GM12873 (cell line): ENCODE measurements at regions not wholly inside any gene's neighbourhood (a gene's known extent, or its start where the extent isn't known, plus 50 kb on each side); places are given as distances from the start of the nearest gene placed in this dataset.

Experiments
- TF ChIP-seq, protein P1 (sequence below): IDR thresholded peaks from 2 replicates; pipeline ENCODE4 v1.5.1; 2012; ENCODE audit warnings: low read depth, mild to moderate bottlenecking, moderate library complexity, low read length, control low read depth; ENCODE audit not compliant: insufficient read depth; ENCODE audit errors: missing control alignments

DNA sequence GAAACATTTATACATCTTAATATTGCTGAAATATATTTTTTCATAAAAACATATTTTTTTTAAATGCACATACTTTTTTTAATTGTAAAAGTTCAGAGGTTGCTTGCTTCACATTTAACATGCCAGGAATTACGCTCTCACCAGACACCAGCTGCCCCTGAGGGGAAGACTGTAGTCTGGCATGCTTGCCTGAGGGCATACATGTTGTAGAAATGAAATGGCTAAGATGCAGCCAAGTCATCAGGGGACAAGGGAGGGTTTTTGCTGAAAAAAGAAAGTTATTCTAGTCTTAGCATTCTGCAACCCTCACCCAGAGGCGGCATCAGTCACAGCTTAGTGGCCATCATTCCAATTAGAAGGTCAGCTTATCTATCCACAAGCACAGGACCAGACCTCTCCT, 426.7 kb upstream of the FTMT start:
- TF ChIP-seq, protein P1, sequence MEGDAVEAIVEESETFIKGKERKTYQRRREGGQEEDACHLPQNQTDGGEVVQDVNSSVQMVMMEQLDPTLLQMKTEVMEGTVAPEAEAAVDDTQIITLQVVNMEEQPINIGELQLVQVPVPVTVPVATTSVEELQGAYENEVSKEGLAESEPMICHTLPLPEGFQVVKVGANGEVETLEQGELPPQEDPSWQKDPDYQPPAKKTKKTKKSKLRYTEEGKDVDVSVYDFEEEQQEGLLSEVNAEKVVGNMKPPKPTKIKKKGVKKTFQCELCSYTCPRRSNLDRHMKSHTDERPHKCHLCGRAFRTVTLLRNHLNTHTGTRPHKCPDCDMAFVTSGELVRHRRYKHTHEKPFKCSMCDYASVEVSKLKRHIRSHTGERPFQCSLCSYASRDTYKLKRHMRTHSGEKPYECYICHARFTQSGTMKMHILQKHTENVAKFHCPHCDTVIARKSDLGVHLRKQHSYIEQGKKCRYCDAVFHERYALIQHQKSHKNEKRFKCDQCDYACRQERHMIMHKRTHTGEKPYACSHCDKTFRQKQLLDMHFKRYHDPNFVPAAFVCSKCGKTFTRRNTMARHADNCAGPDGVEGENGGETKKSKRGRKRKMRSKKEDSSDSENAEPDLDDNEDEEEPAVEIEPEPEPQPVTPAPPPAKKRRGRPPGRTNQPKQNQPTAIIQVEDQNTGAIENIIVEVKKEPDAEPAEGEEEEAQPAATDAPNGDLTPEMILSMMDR: no peak

DNA sequence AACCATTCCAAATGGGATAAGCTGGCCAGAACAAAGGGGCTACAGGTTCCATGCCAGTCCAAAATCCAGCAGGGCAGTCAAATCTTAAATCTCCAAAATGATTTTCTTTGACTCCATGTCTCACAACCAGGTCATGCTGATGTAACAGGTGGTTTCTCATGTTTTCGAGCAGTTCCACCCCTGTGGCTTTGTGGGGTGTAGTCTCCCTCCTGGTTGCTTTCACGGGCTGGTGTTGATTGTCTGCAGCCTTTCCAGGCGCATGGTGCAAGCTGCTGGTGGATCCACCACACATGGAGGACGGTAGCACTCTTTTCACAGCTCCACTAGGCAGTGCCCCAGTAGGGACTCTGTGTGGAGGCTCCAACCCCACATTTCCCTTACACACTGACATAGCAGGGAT, 425.5 kb upstream of the FTMT start:
- TF ChIP-seq, protein P1: no peak

DNA sequence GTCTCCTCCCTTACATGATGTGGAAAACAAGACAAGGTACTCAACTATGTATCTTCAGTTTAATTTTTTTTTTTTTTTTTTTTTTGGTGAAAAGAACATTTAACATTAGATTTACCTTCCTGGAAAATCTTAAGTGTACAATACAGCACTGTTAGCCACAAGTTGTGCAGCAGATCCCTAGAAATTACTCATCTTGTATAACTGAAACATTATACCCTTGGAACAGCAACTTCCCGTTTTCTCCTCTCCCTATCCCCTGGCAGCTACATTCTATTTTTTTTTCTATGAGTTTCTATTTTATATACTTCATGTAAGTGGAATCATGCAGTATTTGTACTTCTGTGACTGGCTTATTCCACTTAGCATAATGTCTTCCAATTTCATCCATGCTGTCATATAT, 421.9 kb upstream of the FTMT start:
- TF ChIP-seq, protein P1: no peak

DNA sequence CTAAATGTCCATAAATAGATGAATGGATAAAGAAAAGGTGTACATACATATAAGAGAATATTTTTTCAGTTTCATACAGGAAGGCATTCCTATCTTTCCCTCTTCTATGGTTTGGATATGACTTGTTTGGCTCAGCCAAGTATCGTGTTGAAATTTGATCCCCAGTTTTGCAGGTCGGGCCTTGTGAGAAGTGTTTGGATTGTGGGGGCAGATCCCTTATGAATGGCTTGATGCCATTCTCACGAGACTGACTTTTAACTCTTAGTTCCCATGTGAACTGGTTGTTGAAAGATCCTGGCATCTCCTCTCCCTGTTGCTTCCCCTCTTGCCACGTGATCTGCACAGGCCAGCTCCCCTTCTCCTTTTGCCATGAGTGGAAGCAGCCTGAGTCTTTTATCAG, 421.1 kb upstream of the FTMT start:
- TF ChIP-seq, protein P1: no peak

DNA sequence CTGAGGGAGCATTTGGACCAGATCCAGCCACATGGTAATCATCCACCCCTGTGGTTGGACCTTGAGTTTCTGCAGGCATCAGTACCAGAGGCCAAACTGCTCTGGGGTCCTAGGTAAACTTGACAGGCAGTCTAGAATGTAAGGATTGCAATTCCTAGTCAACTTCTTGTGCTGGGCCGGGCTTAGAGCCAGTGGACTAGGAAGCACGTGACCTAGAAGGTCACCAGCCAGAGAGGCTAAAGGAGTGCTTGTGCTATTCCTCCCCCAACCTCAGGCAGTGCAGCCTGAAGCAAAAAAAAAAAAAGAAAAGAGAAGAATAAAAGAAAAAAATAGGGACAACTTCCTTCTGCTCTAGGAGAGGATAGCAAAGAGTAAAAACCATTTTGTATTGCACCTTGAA, 406.2 kb upstream of the FTMT start:
- TF ChIP-seq, protein P1: no peak

DNA sequence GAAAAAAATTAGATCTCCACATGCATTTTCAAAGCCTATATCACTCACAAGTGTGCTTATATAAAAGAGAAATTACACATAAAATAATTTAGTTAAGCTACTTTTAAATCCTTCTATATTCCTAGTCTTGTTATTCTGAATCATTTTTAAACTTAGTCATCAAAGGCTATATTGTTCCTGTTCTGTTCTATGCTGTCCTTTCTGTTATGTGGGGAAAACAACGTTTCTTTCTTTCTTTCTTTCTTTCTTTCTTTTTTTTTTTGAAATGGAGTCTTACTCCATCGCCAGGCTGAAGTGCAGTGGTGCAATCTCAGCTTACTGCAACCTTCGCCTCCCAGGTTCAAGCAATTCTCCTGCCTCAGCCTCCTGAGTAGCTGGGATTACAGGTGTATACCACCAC, 389.2 kb upstream of the FTMT start:
- TF ChIP-seq, protein P1: no peak

DNA sequence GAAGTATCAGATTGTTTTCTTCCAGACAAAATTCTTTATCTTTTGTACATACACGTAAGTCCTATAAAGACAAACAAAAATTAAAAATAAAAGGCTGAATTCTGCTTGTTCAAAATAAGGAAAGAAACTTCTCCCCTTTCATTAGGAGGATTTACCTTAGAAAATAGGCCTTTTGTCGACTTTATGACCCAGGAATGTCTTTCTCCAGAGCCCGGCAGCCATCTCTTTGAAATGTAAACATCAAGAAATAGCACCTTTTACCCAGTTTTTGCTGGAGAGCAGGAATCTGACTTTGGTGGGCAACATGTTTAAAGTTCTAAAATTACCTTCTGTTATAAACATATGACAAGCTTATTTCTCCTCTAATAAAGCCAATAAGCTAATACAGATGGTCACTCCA, 373.0 kb upstream of the FTMT start:
- TF ChIP-seq, protein P1: no peak
